ENCODE measurements at regions not wholly inside any gene's neighbourhood (a gene's known extent, or its start where the extent isn't known, plus 50 kb on each side); places are given as distances from the start of the nearest gene placed in this dataset.

DNA sequence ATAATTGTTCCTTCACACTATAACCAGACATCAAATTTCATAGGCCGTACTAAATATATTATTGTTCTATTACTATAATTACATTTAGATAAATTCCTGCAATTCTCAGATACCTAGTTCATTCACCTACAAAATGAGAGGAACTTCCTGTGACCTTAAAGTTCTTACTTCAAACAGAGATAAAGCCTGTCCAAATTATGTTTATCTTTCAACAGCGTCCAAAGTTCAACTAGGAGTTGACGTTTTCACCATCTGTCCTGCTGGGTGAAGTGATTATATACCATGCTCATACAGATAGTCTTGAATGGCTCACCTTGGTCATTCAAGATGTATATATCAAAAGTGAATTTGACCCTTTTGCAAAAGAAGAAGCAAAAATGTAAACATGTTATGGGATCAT is 440.6 kb downstream of the CDH8 start:
- TF ChIP-seq, protein P1, sequence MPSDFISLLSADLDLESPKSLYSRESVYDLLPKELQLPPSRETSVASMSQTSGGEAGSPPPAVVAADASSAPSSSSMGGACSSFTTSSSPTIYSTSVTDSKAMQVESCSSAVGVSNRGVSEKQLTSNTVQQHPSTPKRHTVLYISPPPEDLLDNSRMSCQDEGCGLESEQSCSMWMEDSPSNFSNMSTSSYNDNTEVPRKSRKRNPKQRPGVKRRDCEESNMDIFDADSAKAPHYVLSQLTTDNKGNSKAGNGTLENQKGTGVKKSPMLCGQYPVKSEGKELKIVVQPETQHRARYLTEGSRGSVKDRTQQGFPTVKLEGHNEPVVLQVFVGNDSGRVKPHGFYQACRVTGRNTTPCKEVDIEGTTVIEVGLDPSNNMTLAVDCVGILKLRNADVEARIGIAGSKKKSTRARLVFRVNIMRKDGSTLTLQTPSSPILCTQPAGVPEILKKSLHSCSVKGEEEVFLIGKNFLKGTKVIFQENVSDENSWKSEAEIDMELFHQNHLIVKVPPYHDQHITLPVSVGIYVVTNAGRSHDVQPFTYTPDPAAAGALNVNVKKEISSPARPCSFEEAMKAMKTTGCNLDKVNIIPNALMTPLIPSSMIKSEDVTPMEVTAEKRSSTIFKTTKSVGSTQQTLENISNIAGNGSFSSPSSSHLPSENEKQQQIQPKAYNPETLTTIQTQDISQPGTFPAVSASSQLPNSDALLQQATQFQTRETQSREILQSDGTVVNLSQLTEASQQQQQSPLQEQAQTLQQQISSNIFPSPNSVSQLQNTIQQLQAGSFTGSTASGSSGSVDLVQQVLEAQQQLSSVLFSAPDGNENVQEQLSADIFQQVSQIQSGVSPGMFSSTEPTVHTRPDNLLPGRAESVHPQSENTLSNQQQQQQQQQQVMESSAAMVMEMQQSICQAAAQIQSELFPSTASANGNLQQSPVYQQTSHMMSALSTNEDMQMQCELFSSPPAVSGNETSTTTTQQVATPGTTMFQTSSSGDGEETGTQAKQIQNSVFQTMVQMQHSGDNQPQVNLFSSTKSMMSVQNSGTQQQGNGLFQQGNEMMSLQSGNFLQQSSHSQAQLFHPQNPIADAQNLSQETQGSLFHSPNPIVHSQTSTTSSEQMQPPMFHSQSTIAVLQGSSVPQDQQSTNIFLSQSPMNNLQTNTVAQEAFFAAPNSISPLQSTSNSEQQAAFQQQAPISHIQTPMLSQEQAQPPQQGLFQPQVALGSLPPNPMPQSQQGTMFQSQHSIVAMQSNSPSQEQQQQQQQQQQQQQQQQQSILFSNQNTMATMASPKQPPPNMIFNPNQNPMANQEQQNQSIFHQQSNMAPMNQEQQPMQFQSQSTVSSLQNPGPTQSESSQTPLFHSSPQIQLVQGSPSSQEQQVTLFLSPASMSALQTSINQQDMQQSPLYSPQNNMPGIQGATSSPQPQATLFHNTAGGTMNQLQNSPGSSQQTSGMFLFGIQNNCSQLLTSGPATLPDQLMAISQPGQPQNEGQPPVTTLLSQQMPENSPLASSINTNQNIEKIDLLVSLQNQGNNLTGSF (CRISPR knock-in tag; IDR thresholded peaks at IDR 0.05), result no peak
- TF ChIP-seq SRSF9 (IDR thresholded peaks at IDR 0.05; ENCODE audit: borderline replicate concordance, insufficient read depth, low read depth, low read length, poor library complexity, severe bottlenecking) (no peak), TCF7L2 (IDR thresholded peaks at IDR 0.05; ENCODE audit: low read depth, low read length) (no peak), ZNF660 (CRISPR knock-in tag; IDR thresholded peaks at IDR 0.05; ENCODE audit: borderline replicate concordance, low read depth) (no peak), POLR2AphosphoS5 (IDR thresholded peaks at IDR 0.05; ENCODE audit: low read depth, low read length) (no peak), TAF1 (CRISPR knock-in tag; IDR thresholded peaks at IDR 0.05) (no peak), ZNF430 (CRISPR knock-in tag; IDR thresholded peaks at IDR 0.05) (no peak), POLR2A (IDR thresholded peaks at IDR 0.05; ENCODE audit: insufficient read depth in 1 of 2, low read depth in 2 of 2, low read length in 2 of 2) (no peak)
- TF ChIP-seq, protein P2, sequence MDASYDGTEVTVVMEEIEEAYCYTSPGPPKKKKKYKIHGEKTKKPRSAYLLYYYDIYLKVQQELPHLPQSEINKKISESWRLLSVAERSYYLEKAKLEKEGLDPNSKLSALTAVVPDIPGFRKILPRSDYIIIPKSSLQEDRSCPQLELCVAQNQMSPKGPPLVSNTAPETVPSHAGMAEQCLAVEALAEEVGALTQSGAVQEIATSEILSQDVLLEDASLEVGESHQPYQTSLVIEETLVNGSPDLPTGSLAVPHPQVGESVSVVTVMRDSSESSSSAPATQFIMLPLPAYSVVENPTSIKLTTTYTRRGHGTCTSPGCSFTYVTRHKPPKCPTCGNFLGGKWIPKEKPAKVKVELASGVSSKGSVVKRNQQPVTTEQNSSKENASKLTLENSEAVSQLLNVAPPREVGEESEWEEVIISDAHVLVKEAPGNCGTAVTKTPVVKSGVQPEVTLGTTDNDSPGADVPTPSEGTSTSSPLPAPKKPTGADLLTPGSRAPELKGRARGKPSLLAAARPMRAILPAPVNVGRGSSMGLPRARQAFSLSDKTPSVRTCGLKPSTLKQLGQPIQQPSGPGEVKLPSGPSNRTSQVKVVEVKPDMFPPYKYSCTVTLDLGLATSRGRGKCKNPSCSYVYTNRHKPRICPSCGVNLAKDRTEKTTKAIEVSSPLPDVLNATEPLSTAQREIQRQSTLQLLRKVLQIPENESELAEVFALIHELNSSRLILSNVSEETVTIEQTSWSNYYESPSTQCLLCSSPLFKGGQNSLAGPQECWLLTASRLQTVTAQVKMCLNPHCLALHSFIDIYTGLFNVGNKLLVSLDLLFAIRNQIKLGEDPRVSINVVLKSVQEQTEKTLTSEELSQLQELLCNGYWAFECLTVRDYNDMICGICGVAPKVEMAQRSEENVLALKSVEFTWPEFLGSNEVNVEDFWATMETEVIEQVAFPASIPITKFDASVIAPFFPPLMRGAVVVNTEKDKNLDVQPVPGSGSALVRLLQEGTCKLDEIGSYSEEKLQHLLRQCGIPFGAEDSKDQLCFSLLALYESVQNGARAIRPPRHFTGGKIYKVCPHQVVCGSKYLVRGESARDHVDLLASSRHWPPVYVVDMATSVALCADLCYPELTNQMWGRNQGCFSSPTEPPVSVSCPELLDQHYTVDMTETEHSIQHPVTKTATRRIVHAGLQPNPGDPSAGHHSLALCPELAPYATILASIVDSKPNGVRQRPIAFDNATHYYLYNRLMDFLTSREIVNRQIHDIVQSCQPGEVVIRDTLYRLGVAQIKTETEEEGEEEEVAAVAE (CRISPR knock-in tag; IDR thresholded peaks at IDR 0.05; ENCODE audit: borderline replicate concordance), result no peak
- TF ChIP-seq, protein P3, sequence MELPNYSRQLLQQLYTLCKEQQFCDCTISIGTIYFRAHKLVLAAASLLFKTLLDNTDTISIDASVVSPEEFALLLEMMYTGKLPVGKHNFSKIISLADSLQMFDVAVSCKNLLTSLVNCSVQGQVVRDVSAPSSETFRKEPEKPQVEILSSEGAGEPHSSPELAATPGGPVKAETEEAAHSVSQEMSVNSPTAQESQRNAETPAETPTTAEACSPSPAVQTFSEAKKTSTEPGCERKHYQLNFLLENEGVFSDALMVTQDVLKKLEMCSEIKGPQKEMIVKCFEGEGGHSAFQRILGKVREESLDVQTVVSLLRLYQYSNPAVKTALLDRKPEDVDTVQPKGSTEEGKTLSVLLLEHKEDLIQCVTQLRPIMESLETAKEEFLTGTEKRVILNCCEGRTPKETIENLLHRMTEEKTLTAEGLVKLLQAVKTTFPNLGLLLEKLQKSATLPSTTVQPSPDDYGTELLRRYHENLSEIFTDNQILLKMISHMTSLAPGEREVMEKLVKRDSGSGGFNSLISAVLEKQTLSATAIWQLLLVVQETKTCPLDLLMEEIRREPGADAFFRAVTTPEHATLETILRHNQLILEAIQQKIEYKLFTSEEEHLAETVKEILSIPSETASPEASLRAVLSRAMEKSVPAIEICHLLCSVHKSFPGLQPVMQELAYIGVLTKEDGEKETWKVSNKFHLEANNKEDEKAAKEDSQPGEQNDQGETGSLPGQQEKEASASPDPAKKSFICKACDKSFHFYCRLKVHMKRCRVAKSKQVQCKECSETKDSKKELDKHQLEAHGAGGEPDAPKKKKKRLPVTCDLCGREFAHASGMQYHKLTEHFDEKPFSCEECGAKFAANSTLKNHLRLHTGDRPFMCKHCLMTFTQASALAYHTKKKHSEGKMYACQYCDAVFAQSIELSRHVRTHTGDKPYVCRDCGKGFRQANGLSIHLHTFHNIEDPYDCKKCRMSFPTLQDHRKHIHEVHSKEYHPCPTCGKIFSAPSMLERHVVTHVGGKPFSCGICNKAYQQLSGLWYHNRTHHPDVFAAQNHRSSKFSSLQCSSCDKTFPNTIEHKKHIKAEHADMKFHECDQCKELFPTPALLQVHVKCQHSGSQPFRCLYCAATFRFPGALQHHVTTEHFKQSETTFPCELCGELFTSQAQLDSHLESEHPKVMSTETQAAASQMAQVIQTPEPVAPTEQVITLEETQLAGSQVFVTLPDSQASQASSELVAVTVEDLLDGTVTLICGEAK (IDR thresholded peaks at IDR 0.05), result no peak
- TF ChIP-seq, protein P3 (CRISPR knock-in tag; IDR thresholded peaks at IDR 0.05), result no peak
- TF ChIP-seq, protein P4, sequence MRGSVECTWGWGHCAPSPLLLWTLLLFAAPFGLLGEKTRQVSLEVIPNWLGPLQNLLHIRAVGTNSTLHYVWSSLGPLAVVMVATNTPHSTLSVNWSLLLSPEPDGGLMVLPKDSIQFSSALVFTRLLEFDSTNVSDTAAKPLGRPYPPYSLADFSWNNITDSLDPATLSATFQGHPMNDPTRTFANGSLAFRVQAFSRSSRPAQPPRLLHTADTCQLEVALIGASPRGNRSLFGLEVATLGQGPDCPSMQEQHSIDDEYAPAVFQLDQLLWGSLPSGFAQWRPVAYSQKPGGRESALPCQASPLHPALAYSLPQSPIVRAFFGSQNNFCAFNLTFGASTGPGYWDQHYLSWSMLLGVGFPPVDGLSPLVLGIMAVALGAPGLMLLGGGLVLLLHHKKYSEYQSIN (CRISPR knock-in tag; IDR thresholded peaks at IDR 0.05; ENCODE audit: borderline replicate concordance), result no peak
- TF ChIP-seq, protein P5, sequence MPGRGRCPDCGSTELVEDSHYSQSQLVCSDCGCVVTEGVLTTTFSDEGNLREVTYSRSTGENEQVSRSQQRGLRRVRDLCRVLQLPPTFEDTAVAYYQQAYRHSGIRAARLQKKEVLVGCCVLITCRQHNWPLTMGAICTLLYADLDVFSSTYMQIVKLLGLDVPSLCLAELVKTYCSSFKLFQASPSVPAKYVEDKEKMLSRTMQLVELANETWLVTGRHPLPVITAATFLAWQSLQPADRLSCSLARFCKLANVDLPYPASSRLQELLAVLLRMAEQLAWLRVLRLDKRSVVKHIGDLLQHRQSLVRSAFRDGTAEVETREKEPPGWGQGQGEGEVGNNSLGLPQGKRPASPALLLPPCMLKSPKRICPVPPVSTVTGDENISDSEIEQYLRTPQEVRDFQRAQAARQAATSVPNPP (CRISPR knock-in tag; IDR thresholded peaks at IDR 0.05), result no peak

Data from HepG2 (cell line).